HG03108 (cell line): ENCODE measurements at regions not wholly inside any gene's neighbourhood (a gene's known extent, or its start where the extent isn't known, plus 50 kb on each side); places are given as distances from the start of the nearest gene placed in this dataset.

Source experiments
- ATAC-seq: cut with Tn5 transposase; IDR thresholded peaks from one replicate; pipeline ENCODE4 v1.9.1; 2021; ENCODE audit warnings: moderate library complexity; ENCODE audit not compliant: unreplicated experiment

- no peak for ATAC-seq
These were observed 99.6 kb upstream of the NBEA start for GRCh38 chr13:34842466-34842865.

DNA sequence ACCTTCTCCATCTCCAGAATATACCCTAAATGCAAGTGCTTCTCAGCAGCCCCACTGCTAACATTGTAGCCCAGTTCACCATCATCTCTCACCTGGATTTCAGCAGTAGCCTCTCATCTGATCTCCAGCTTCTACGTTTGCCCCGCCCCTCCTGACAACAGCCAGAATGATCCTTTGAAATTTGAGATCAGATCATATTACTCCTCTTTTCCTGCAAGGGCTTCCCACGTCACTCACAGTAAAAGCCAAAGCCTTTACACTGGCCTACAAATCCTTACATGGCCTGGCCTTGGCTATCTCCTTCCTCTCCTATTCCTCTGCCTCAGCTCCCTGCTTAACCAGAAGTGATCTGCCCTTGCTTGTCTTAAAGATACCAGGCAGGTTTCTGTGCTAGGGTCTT, 94.3 kb upstream of the NBEA start:
- ATAC-seq = no peak

- ATAC-seq = no peak
These were observed 92.7 kb upstream of the NBEA start for GRCh38 chr13:34849406-34849805.

DNA sequence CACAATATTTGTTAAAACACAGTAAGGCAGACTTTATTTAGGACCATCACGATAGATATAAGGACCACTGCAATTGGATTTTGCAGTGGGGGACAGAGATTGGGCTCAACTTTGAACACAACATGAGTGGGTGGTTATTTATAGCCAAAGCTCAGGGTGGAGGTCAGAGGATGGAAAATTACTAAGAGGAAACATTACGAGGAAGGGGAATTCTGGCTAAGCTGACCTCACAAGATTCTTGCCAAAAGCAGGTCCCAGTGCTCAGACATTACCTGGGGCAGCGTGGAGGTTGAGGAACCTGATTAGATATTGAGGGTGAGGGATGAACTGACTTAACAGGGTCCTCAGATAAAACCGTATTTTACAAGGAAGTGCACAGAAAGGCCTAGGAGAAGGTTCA, 88.9 kb upstream of the NBEA start:
- ATAC-seq = no peak

DNA sequence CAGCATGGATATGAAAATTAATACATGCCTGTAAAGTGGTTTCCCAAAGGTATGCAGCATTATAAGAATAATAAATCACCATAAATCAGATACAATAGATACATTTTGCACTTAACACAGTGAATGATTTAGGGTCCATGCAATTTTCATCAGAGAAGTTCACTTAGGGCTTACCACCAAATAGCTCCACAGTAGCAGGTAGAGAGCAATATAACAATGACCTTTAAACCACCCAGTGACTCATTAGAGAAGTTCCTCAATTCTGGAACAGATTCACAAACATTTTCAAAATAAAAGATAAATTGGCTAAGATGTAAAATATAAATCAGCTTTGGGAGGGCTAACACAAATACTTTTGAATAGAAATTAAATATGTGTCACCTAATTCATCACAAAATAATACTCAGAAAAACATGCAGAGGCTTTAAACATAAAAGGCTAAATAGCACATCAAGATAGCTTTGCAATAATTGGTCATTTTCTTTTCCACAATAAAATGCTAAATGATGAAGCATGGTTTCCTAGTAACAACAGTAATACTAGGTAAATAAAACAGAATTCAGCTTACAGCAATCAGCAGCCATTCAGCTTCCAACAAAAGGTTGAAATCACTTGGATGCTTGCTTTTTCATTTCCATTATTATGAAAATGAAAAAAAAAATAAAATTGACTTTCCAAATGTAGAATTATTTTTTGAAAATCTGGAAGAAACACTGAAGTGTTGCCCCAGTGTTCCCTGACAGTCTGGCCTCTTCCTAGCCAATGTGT, 84.3 kb upstream of the NBEA start:
- ATAC-seq = no peak

DNA sequence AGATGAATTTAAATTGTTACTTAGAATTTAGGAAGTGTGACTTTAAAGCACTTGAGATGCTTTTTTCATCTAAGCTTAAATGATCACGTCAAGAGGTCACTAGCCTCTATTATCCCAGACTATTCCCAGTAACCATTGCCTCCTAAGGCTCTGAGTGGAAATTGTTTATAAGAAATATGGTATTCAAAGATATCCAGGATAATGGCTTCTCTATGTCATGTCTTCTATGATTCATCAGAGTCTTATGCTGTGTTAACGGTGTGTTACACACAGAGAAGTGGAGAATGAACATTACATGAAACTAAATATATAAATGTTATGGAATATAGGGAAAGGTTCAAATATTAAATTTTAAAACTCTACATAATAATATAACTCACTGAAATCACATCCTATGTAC, 79.8 kb upstream of the NBEA start:
- ATAC-seq = no peak

DNA sequence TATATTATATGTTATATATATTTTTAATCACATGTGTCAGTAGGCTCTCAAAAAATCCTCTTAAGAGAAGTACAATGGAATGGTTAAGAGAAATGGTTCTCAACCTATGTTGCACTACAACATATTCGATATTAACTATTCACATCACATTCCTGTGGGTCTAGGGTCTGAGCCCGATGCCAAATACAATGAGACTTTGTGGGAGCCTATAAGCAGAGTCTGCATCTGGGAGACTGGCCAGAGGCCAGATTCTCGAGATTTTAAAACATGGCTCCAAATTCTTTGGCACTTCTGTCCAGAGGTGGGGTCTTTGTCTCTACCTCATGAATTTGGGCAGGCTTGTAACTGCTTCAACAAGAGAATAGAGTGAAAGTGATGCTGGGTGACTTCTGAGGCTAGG, 79.4 kb upstream of the NBEA start:
- no peak for ATAC-seq

GRCh38 chr13:34863360-34864135, 78.5 kb upstream of the NBEA start:
- ATAC-seq = no peak

- ATAC-seq = no peak
These were observed 77.4 kb upstream of the NBEA start for GRCh38 chr13:34864671-34865070.

DNA sequence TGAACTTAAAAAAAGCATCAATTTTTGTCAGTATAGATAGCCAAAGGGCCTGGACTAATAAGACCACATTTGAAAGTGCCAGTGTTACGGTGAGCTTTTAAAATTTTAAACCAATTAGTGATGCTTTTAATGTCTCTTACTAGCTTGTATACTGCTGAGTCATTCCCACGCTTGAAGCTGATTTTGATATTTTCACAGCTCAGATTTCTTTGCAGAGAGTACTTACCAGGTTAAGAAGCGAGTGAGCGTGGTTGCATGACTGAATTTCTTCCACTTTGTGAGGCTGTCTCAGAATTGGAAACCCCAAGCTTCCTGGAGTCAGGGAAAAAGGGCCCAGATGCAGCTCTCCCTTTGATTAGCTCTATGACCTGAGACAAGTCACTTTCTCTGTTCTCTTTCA, 74.5 kb upstream of the NBEA start:
- ATAC-seq = no peak

- no peak for ATAC-seq
These were observed 73.3 kb upstream of the NBEA start for GRCh38 chr13:34868733-34869132.

DNA sequence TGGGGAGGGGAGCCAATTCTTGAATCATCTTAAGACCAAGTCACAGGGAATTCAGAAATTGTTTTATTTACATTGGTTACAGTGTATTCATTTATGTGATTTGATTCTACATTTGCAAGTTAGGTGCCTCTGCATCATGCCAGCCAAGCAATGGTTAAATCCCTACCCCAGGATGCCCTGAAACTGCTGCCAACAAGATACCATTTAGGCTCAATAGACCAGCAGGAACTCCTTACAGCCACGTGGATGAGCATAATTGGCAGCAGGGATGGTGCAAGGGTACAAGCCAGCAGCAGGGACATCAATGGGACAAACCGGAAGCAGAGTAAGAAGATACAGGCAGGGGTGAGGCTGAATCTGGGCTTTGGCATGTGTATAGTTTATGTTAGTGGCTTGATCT, 72.4 kb upstream of the NBEA start:
- no peak for ATAC-seq

GRCh38 chr13:34878329-34878728, 63.7 kb upstream of the NBEA start:
- no peak for ATAC-seq

- ATAC-seq = no peak
These were observed 62.2 kb upstream of the NBEA start for GRCh38 chr13:34879851-34880250.

- no peak for ATAC-seq
These were observed 60.6 kb upstream of the NBEA start for GRCh38 chr13:34881494-34881893.

- ATAC-seq = no peak
These were observed 58.7 kb upstream of the NBEA start for GRCh38 chr13:34883396-34883795.

- ATAC-seq = no peak
These were observed 57.7 kb upstream of the NBEA start for GRCh38 chr13:34884366-34884765.

GRCh38 chr13:34886121-34886875, 55.8 kb upstream of the NBEA start:
- no peak for ATAC-seq

- no peak for ATAC-seq
These were observed 55.1 kb upstream of the NBEA start for GRCh38 chr13:34886987-34887386.
